ENCODE measurements at regions not wholly inside any gene's neighbourhood (a gene's known extent, or its start where the extent isn't known, plus 50 kb on each side); places are given as distances from the start of the nearest gene placed in this dataset.

DNA sequence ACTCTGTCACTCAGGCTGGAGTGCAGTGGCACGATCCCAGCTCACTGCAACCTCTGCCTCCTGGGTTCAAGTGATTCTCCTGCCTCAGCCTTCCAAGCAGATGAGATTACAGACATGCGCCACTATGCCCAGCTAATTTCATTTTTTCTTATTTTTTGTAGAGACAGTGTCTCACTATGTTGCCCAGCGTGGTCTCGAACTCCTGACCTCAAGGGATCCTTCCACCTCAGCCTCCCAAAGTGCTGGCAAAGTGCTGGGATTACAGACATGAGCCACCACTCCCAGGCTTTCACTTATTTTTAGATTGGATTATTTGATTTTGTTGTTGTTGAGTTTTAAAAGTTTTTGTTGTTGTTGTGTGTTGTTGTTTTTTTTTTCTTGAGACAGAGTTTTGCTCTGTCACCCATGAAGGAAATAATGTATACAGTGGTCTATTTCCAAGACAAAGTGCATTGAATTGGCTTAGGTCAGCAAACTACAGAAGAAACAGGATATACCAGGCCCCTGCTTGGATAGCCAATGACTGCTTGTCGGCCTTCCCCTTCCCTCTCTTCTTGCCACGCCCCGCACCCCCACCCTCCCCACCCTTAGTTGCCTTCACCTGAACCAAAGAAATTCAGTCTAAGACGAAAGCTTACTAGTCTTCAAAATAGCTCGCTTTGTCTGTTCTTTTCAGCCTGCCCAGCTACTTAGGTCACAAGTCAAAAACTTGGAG lies 91.8 kb upstream of the CLDN5 start (continued):
- no peak for TF ChIP-seq ILF3 (IDR thresholded peaks at IDR 0.05; ENCODE audit: borderline replicate concordance)
- peak in 1 of 2 experiments; percentile 13; a peak in 1 of 4 replicates for TF ChIP-seq FOXA3 (CRISPR knock-in tag; conservative IDR thresholded peaks at IDR 0.05 in 1 of 2, IDR thresholded peaks at IDR 0.05 in 1 of 2)
- no peak for TF ChIP-seq STAT5A (IDR thresholded peaks at IDR 0.05; ENCODE audit: borderline replicate concordance, low read length)
- TF ChIP-seq, protein P1, sequence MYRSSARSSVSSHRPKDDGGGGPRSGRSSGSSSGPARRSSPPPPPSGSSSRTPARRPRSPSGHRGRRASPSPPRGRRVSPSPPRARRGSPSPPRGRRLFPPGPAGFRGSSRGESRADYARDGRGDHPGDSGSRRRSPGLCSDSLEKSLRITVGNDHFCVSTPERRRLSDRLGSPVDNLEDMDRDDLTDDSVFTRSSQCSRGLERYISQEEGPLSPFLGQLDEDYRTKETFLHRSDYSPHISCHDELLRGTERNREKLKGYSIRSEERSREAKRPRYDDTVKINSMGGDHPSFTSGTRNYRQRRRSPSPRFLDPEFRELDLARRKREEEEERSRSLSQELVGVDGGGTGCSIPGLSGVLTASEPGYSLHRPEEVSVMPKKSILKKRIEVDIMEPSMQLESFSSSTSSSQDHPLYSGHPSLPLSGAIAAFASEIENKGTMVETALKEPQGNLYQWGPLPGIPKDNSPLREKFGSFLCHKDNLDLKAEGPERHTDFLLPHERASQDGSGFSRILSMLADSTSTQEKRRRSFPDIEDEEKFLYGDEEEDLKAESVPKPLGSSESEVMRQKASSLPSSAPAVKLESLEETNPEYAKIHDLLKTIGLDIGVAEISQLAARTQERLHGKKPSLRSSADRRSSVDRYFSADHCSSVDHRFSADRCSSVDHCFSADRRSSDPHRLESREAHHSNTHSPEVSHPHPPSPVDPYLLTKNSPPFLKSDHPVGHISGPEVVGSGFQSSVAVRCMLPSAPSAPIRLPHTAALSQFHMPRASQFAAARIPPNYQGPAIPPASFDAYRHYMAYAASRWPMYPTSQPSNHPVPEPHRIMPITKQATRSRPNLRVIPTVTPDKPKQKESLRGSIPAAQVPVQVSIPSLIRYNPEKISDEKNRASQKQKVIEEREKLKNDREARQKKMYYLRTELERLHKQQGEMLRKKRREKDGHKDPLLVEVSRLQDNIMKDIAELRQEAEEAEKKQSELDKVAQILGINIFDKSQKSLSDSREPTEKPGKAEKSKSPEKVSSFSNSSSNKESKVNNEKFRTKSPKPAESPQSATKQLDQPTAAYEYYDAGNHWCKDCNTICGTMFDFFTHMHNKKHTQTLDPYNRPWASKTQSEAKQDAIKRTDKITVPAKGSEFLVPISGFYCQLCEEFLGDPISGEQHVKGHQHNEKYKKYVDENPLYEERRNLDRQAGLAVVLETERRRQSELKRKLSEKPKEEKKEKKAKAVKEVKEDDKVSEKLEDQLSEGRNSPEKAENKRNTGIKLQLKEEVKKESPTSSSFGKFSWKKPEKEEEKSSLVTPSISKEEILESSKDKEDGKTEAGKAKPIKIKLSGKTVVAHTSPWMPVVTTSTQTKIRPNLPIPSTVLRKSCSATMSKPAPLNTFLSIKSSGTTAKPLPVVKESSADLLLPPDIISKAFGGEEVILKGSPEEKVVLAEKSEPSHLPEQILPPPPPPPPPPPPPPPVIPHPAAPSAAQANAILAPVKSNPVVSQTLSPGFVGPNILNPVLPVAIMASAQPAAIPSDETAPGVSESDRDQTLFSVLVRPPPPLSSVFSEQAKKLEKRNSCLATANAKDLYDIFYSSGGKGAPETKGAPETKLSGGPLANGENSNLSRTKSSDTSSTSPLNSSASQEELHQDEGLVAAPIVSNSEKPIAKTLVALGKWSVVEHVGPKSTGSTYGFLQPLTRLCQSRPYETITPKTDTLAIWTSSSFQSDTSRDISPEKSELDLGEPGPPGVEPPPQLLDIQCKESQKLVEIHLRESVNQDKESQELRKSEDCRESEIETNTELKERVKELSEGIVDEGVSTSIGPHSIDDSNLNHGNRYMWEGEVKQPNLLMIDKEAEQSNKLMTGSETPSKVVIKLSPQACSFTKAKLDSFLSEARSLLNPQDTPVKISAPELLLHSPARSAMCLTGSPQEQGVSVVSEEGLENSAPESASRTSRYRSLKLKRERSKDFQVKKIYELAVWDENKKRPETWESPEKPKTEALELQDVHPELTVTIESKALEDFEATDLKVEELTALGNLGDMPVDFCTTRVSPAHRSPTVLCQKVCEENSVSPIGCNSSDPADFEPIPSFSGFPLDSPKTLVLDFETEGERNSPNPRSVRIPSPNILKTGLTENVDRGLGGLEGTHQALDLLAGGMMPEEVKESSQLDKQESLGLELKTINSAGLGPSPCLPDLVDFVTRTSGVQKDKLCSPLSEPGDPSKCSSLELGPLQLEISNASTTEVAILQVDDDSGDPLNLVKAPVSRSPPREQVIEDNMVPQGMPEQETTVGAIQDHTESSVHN (IDR thresholded peaks at IDR 0.05; ENCODE audit: borderline replicate concordance in 1 of 2, low read depth in 1 of 2): no peak
- no peak for TF ChIP-seq EP400 (IDR thresholded peaks at IDR 0.05)
- TF ChIP-seq, protein P2, sequence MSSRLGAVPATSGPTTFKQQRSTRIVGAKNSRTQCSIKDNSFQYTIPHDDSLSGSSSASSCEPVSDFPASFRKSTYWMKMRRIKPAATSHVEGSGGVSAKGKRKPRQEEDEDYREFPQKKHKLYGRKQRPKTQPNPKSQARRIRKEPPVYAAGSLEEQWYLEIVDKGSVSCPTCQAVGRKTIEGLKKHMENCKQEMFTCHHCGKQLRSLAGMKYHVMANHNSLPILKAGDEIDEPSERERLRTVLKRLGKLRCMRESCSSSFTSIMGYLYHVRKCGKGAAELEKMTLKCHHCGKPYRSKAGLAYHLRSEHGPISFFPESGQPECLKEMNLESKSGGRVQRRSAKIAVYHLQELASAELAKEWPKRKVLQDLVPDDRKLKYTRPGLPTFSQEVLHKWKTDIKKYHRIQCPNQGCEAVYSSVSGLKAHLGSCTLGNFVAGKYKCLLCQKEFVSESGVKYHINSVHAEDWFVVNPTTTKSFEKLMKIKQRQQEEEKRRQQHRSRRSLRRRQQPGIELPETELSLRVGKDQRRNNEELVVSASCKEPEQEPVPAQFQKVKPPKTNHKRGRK (tag; IDR thresholded peaks at IDR 0.05): no peak
- no peak for TF ChIP-seq TRIM28 (IDR thresholded peaks at IDR 0.05)
- TF ChIP-seq, protein P3, sequence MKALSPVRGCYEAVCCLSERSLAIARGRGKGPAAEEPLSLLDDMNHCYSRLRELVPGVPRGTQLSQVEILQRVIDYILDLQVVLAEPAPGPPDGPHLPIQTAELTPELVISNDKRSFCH (CRISPR knock-in tag; IDR thresholded peaks at IDR 0.05): no peak
- TF ChIP-seq, protein P3 (tag; IDR thresholded peaks at IDR 0.05): no peak
- TF ChIP-seq NCOA1 (IDR thresholded peaks at IDR 0.05; ENCODE audit: low read depth): no peak
- peak; percentile 6 for TF ChIP-seq CHD4 (IDR thresholded peaks at IDR 0.05; ENCODE audit: insufficient read depth, insufficient replicate concordance, low read depth, low read length, poor library complexity, severe bottlenecking)
- TF ChIP-seq POLR2H (tag; IDR thresholded peaks at IDR 0.05; ENCODE audit: low read depth): no peak
- TF ChIP-seq GTF2E2 (tag; IDR thresholded peaks at IDR 0.05): no peak
- TF ChIP-seq NCOA4 (IDR thresholded peaks at IDR 0.05; ENCODE audit: partially characterized antibody): no peak
- no peak for TF ChIP-seq ZZZ3 (IDR thresholded peaks at IDR 0.05)
- TF ChIP-seq, protein P4, sequence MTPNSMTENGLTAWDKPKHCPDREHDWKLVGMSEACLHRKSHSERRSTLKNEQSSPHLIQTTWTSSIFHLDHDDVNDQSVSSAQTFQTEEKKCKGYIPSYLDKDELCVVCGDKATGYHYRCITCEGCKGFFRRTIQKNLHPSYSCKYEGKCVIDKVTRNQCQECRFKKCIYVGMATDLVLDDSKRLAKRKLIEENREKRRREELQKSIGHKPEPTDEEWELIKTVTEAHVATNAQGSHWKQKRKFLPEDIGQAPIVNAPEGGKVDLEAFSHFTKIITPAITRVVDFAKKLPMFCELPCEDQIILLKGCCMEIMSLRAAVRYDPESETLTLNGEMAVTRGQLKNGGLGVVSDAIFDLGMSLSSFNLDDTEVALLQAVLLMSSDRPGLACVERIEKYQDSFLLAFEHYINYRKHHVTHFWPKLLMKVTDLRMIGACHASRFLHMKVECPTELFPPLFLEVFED (CRISPR knock-in tag; conservative IDR thresholded peaks at IDR 0.05): 0 out of 2 replicates have a peak, but pooled peaks have one; percentile 72
